ENCODE measurements at regions not wholly inside any gene's neighbourhood (a gene's known extent, or its start where the extent isn't known, plus 50 kb on each side); places are given as distances from the start of the nearest gene placed in this dataset.

GRCh38 chr18:39205565-39206195, 1640.1 kb upstream of the CELF4 start:
- no peaks in the 10 kb centered on the region for H3K9me3 Mint-ChIP-seq
- no peak overlapping the region for H3K27ac Mint-ChIP-seq
- no peaks in the 10 kb centered on the region for H3K4me1 Mint-ChIP-seq (ENCODE audit: low read depth)
- no peak overlapping the region for H3K4me3 Mint-ChIP-seq
- no peaks in the 10 kb centered on the region for H3K27me3 Mint-ChIP-seq (ENCODE audit: low read depth)
- no peaks in the 10 kb centered on the region for H3K36me3 Mint-ChIP-seq (ENCODE audit: low read depth)

DNA sequence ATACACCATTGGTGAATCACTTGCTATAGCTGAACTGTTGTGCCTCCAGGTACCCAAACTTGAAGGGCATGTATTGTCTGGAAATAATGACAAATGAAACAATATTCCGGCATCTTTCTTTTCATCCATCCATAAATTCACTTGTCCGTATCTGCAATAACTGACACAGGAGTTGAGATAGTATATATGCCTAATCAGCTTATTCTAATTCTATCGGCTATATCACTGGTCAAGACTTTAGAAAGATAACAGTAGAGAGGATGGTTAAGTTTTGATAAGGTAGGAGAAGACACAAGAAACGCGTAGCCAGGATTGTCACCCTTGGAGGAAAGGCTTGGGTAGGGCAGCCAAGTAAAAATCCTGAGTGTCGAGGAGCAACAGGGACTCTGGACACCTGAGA, 1634.6 kb upstream of the CELF4 start:
- Mint-ChIP-seq H3K36me3 (ENCODE audit: low read depth) (no peaks in the 10 kb centered on the region), H3K4me1 (ENCODE audit: low read depth) (no peaks in the 10 kb centered on the region), H3K27me3 (ENCODE audit: low read depth) (no peaks in the 10 kb centered on the region), H3K4me3 (no peak overlapping the region), H3K27ac (no peak overlapping the region), H3K9me3 (no peaks in the 10 kb centered on the region)

DNA sequence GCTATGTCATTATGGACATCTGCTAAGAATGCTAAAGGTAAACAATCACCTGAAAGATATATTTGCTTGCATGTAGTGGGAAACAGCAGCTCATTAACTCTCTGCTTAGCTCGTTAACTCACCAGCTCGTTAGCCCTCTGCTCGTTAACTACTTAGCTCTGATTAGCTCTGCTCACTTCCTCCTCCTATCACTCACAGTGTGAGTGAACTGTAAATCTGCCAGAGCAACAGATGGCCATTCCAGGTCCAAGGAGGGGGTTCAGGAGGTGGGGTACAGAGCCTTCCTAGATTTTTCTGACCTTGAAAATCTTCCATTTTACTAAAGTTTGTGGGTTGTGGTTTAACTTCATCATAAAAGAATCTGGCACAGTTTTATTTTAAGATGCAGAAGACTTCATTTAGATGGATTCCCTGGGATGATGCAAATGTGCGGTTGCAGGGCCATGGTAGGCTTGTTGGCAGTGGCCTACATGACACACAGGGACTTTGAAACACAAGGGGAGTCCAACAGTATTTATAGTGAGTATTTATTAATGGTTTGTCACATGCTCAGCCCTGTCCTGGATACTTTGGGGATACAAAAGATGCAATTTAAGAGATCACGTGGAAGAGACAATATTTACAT, 1633.7 kb upstream of the CELF4 start:
- Mint-ChIP-seq H3K27me3 (ENCODE audit: low read depth) (no peaks in the 10 kb centered on the region), H3K27ac (no peak overlapping the region), H3K36me3 (ENCODE audit: low read depth) (no peaks in the 10 kb centered on the region), H3K4me3 (no peak overlapping the region), H3K9me3 (no peaks in the 10 kb centered on the region), H3K4me1 (ENCODE audit: low read depth) (no peaks in the 10 kb centered on the region)

DNA sequence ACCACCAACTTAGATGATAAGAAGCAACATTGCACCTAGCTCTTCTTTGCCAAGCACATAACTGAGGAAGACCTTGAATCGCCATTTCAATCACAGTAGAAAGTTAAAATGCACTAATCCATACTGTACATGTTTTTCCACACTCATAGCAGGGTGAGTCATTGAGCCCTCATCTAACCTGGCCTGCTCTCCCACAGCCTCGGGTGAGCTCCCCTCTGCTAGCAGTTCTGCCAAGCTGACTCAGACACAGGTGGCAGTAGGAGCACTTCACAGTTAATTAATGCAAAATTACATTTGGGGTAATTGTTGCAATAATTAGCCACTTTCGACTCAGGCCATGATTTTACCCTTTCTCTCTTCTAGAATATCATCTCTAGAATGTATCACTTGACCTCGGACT, 1632.8 kb upstream of the CELF4 start:
- no peaks in the 10 kb centered on the region for H3K36me3 Mint-ChIP-seq (ENCODE audit: low read depth)
- no peaks in the 10 kb centered on the region for H3K27me3 Mint-ChIP-seq (ENCODE audit: low read depth)
- no peaks in the 10 kb centered on the region for H3K4me1 Mint-ChIP-seq (ENCODE audit: low read depth)
- H3K27ac Mint-ChIP-seq = no peak overlapping the region
- no peaks in the 10 kb centered on the region for H3K9me3 Mint-ChIP-seq
- H3K4me3 Mint-ChIP-seq = no peak overlapping the region

DNA sequence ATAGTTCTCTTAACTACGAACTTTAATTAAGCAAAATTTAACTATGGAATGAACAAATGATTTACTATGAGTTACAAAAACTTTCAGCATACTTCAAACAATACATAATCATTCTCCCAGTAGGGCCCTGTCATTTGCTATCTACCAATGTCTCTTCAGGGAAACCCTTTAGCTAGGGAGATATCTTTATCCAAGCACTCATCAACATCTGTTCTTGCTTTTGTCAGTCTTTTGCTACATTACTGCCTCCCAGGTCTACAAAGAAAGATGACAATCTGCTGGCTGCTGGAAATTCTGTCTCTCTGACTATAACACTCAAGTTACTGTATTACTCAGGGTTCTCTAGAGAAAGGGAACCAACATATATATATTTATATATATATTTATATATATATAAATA, 1626.3 kb upstream of the CELF4 start:
- H3K9me3 Mint-ChIP-seq = no peaks in the 10 kb centered on the region
- no peak overlapping the region for H3K4me3 Mint-ChIP-seq
- no peaks in the 10 kb centered on the region for H3K36me3 Mint-ChIP-seq (ENCODE audit: low read depth)
- no peaks in the 10 kb centered on the region for H3K4me1 Mint-ChIP-seq (ENCODE audit: low read depth)
- H3K27ac Mint-ChIP-seq = no peak overlapping the region
- no peaks in the 10 kb centered on the region for H3K27me3 Mint-ChIP-seq (ENCODE audit: low read depth)

DNA sequence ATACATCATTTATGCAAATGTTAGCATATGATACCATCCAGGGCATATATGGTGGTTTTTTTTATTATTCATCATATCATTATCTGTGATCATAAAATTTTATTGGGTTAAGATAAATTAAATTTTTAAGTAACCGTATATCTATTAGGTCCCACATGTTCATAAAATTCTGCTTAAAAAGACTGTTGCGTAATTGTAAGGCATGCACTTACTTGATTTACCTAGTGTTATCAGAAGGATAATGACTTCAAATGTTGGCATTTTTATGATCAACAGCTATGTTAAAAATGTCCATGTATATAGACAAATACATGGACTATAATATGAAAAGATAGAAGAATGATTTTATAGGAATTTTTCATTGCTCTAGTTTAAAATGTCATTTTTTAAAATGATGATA, 1625.5 kb upstream of the CELF4 start:
- Mint-ChIP-seq H3K36me3 (ENCODE audit: low read depth) (no peaks in the 10 kb centered on the region), H3K4me3 (no peak overlapping the region), H3K27me3 (ENCODE audit: low read depth) (no peaks in the 10 kb centered on the region), H3K4me1 (ENCODE audit: low read depth) (no peaks in the 10 kb centered on the region), H3K9me3 (no peaks in the 10 kb centered on the region), H3K27ac (no peak overlapping the region)

DNA sequence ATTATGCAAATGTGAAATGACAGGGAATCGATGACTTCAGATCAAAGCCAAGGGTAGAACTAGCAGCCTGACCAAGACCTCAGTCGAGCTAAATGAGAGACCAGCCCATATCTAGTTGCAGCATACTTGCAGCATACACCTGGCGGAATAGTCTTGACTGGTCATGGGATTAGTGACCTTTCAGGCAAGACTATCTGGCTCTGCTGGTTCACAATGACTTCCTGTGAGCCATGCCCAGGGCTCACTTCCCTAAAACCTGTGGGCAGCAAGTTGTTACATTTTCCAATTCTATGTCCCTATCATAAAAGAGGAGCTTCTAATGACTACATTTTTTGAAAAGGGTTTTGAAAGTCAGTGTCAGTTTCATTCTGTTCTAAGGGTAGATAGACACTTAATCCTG, 1624.9 kb upstream of the CELF4 start:
- no peaks in the 10 kb centered on the region for H3K4me1 Mint-ChIP-seq (ENCODE audit: low read depth)
- no peak overlapping the region for H3K27ac Mint-ChIP-seq
- H3K27me3 Mint-ChIP-seq (ENCODE audit: low read depth) = no peaks in the 10 kb centered on the region
- H3K4me3 Mint-ChIP-seq = no peak overlapping the region
- H3K9me3 Mint-ChIP-seq = no peaks in the 10 kb centered on the region
- H3K36me3 Mint-ChIP-seq (ENCODE audit: low read depth) = no peaks in the 10 kb centered on the region

- no peak overlapping the region for H3K27ac Mint-ChIP-seq
Observed at GRCh38 chr18:39188278-39188677, 1622.7 kb upstream of the CELF4 start.

DNA sequence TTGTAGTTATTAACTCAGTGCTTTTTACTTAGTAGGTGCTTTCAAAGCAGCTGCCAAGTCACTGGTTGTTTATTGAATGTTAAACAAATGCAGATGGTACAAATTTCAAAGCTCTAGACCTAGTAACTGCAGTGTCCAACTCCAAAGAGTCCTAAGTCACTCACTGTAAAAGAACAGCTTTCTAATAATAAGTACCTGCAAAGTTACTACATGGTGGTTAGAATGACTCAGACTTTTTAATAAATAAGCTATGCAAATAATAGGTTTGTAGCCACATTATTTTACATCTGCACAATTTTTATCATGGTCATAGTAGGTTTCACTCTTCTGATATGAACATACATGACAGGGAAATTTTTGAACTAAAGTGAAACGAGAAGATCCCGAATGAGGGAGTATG, 1620.4 kb upstream of the CELF4 start:
- Mint-ChIP-seq H3K36me3 (ENCODE audit: low read depth) (no peaks in the 10 kb centered on the region), H3K9me3 (no peaks in the 10 kb centered on the region), H3K4me1 (ENCODE audit: low read depth) (no peaks in the 10 kb centered on the region), H3K27ac (no peak overlapping the region), H3K4me3 (no peak overlapping the region), H3K27me3 (ENCODE audit: low read depth) (no peaks in the 10 kb centered on the region)

More at GRCh38 chr18:39188278-39188677, 1622.7 kb upstream of the CELF4 start:
- Mint-ChIP-seq H3K27me3 (ENCODE audit: low read depth) (no peaks in the 10 kb centered on the region), H3K4me1 (ENCODE audit: low read depth) (no peaks in the 10 kb centered on the region), H3K4me3 (no peak overlapping the region), H3K9me3 (no peaks in the 10 kb centered on the region), H3K36me3 (ENCODE audit: low read depth) (no peaks in the 10 kb centered on the region)

DNA sequence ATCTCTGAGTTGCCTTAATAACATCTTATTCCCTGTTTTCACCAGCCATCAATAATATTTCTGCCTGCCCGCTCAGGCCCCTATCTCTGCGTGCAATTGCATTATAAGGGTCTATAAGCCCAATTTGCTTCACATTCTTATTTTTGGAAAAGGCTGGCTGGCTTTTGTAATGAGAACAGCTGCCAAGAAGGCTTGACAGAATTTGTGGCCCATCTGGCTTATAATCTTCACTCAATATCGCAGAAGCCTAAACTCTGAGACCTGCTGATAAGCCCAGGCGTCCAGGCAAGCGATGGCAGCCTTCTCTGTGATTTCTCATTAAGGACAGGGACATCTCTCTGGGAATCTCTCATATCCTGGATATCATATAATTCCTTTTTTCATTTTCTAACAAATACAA, 1618.6 kb upstream of the CELF4 start:
- H3K36me3 Mint-ChIP-seq (ENCODE audit: low read depth) = no peaks in the 10 kb centered on the region

GRCh38 chr18:39178166-39178565, 1612.6 kb upstream of the CELF4 start:
- Mint-ChIP-seq H3K9me3 (no peaks in the 10 kb centered on the region), H3K27ac (no peak overlapping the region), H3K36me3 (ENCODE audit: low read depth) (no peaks in the 10 kb centered on the region), H3K4me3 (no peak overlapping the region), H3K27me3 (ENCODE audit: low read depth) (no peaks in the 10 kb centered on the region), H3K4me1 (ENCODE audit: low read depth) (no peaks in the 10 kb centered on the region)

More for the DNA sequence above, 1618.6 kb upstream of the CELF4 start:
- H3K27me3 Mint-ChIP-seq (ENCODE audit: low read depth) = no peaks in the 10 kb centered on the region
- H3K27ac Mint-ChIP-seq = no peak overlapping the region
- H3K4me1 Mint-ChIP-seq (ENCODE audit: low read depth) = no peaks in the 10 kb centered on the region
- H3K4me3 Mint-ChIP-seq = no peak overlapping the region
- no peaks in the 10 kb centered on the region for H3K9me3 Mint-ChIP-seq

DNA sequence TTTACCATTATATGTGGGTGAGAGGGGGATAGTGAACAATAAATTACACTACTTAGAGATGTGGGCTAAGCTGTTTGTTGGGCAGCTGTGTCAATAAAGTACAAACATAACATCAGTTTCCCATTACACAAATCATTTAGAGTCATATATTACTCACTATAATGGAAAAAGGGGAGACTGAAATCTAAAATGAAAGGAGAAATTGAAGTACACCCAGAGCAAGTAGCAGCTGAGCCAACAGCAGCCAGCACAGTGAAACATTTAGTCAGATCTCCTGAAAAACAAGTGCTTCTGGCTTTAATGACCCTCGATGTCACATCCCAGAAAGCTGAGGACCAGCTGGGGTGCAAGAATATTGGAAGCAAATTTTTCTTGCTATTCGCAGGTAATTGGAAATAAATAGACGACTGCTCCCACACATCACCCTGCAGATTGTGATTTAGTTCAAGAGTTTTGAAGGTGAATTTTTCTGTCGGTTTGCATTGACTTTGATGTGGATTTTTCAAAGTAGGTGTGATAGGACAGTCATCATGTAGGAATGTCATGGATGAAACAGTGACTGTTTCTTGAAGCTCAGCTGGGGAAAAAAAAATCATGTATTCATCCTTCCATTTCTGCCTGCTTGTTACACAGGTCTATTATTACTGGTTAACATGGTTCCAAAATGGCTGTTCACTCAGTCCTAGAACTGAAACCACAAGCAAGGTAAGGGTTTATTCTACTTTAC, 1607.3 kb upstream of the CELF4 start:
- Mint-ChIP-seq H3K27me3 (ENCODE audit: low read depth) (no peaks in the 10 kb centered on the region), H3K4me1 (ENCODE audit: low read depth) (no peaks in the 10 kb centered on the region), H3K27ac (no peak overlapping the region), H3K4me3 (no peak overlapping the region), H3K36me3 (ENCODE audit: low read depth) (no peaks in the 10 kb centered on the region), H3K9me3 (no peaks in the 10 kb centered on the region)

- Mint-ChIP-seq H3K4me1 (ENCODE audit: low read depth) (no peaks in the 10 kb centered on the region), H3K36me3 (ENCODE audit: low read depth) (no peaks in the 10 kb centered on the region), H3K9me3 (no peaks in the 10 kb centered on the region), H3K27ac (no peak overlapping the region), H3K4me3 (no peak overlapping the region), H3K27me3 (ENCODE audit: low read depth) (no peaks in the 10 kb centered on the region)
Observed at GRCh38 chr18:39168723-39169122, 1603.1 kb upstream of the CELF4 start.

DNA sequence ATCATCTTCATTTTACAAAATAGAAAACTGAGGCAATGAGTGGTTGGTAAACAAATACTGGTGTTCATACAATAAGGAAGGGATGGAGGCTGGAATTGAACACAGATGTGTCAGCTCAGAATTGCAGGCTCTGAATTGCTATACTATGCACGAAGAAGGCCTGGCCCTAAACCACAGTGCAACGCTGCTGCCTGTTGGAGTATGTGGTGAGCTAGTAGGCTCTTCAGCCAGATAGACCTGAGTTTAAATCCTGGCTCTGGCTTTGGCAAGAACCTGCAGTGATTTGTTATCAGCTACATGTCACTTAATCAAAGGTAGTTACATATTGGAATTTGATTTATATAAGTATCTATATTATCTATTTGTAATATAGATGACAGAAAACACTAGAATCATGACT, 1602.4 kb upstream of the CELF4 start:
- no peaks in the 10 kb centered on the region for H3K4me1 Mint-ChIP-seq (ENCODE audit: low read depth)
- H3K27me3 Mint-ChIP-seq (ENCODE audit: low read depth) = no peaks in the 10 kb centered on the region

DNA sequence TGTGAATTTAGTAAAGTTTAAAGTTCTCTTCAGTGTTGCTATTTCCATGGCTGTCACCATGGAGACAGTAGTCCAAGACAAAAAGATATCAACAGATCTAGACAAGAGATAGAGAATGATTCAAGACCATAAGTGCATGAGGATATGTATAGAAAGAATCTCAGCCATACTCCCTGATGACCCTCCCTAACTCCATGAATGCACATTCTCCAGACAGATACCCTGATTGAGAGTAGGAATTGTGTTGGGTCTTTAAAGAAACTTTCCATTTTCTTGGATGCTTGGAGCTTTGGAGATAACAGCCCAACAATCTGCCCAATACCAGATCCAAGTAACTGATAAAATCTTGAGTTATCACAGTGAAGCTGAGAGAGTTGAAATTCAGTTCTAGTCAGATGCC, 1601.2 kb upstream of the CELF4 start:
- no peaks in the 10 kb centered on the region for H3K36me3 Mint-ChIP-seq (ENCODE audit: low read depth)
- H3K27ac Mint-ChIP-seq = no peak overlapping the region
- H3K4me3 Mint-ChIP-seq = no peak overlapping the region
- H3K27me3 Mint-ChIP-seq (ENCODE audit: low read depth) = no peaks in the 10 kb centered on the region
- H3K4me1 Mint-ChIP-seq (ENCODE audit: low read depth) = no peaks in the 10 kb centered on the region
- H3K9me3 Mint-ChIP-seq = peaks cover 3% of the 10 kb centered on the region

More for the DNA sequence above, 1602.4 kb upstream of the CELF4 start:
- Mint-ChIP-seq H3K4me3 (no peak overlapping the region), H3K36me3 (ENCODE audit: low read depth) (no peaks in the 10 kb centered on the region), H3K9me3 (peaks cover 2% of the 10 kb centered on the region), H3K27ac (no peak overlapping the region)

Measured in T-helper 1 cell treated with Interleukin-12 subunit alpha and Interleukin-12 subunit beta and Interleukin-4 antibody, amounts not matched to agents 30 μg/mL and 1 μg/mL, for 36 hours (primary cell).